H9 (cell line): ENCODE measurements at regions not wholly inside any gene's neighbourhood (a gene's known extent, or its start where the extent isn't known, plus 50 kb on each side); places are given as distances from the start of the nearest gene placed in this dataset.

Source experiments
- DNase-seq: peaks from one replicate; pipeline ENCODE4 v3.0.0-alpha.2; 2017
- H2AFZ ChIP-seq: one replicate; pipeline ENCODE4 v1.6.1; 2013; ENCODE audit warnings: mild to moderate bottlenecking, low read length, control low read depth, moderate library complexity
- H2AK5ac ChIP-seq: 2 replicates; pipeline ENCODE4 v1.6.1; 2013; ENCODE audit warnings: low read length, control low read depth, mixed read lengths; ENCODE audit not compliant: insufficient read length
- H2BK120ac ChIP-seq: one replicate; pipeline ENCODE4 v1.6.1; 2013; ENCODE audit warnings: low read depth, mild to moderate bottlenecking, low read length, control low read depth, inconsistent platforms; ENCODE audit not compliant: poor library complexity, severe bottlenecking
- H2BK12ac ChIP-seq: 2 replicates; pipeline ENCODE4 v1.6.1; 2013; ENCODE audit warnings: low read length, control low read depth, mixed read lengths, low read depth; ENCODE audit not compliant: insufficient read length
- H2BK15ac ChIP-seq: 2 replicates; pipeline ENCODE4 v1.6.1; 2013; ENCODE audit warnings: low read depth, low read length, control low read depth
- H2BK20ac ChIP-seq: one replicate; pipeline ENCODE4 v1.6.1; 2013; ENCODE audit warnings: low read depth, mild to moderate bottlenecking, low read length, control low read depth, inconsistent platforms; ENCODE audit not compliant: poor library complexity, severe bottlenecking
- H2BK5ac ChIP-seq: 2 replicates; pipeline ENCODE4 v1.6.1; 2013; ENCODE audit warnings: low read length, control low read depth, mixed read lengths; ENCODE audit not compliant: insufficient read length
- H3K14ac ChIP-seq: 2 replicates; pipeline ENCODE4 v1.6.1; 2013; ENCODE audit warnings: low read length, control low read depth; ENCODE audit not compliant: insufficient read depth
- H3K18ac ChIP-seq: 2 replicates; pipeline ENCODE4 v1.6.1; 2013; ENCODE audit warnings: low read depth, mild to moderate bottlenecking, mixed read lengths, low read length, control low read depth; ENCODE audit not compliant: insufficient read length
- H3K23ac ChIP-seq: 2 replicates; pipeline ENCODE4 v1.6.1; 2013; ENCODE audit warnings: low read length, control low read depth, mixed read lengths, low read depth; ENCODE audit not compliant: insufficient read length
- H3K23me2 ChIP-seq: 2 replicates; pipeline ENCODE4 v1.6.1; 2013; ENCODE audit warnings: low read depth, mild to moderate bottlenecking, mixed read lengths, low read length, control low read depth; ENCODE audit not compliant: insufficient read length, poor library complexity, severe bottlenecking
- H3K27ac ChIP-seq: 2 replicates; pipeline ENCODE4 v1.5.1; 2013; ENCODE audit warnings: low read length, control low read depth, mixed read lengths, low read depth; ENCODE audit not compliant: insufficient read length
- H3K27me3 ChIP-seq: 2 replicates; pipeline ENCODE4 v1.6.1; 2013; ENCODE audit warnings: low read length, control low read depth, inconsistent platforms; ENCODE audit not compliant: insufficient read depth
- H3K4ac ChIP-seq: 2 replicates; pipeline ENCODE4 v1.6.1; 2013; ENCODE audit warnings: low read depth, mild to moderate bottlenecking, control low read depth, inconsistent platforms, low read length, moderate library complexity
- H3K4me1 ChIP-seq: 2 replicates; pipeline ENCODE4 v1.6.1; 2013; ENCODE audit warnings: low read length, control low read depth, inconsistent platforms; ENCODE audit not compliant: insufficient read depth
- H3K4me2 ChIP-seq: 2 replicates; pipeline ENCODE4 v1.6.1; 2013; ENCODE audit warnings: low read length, control low read depth, mixed read lengths; ENCODE audit not compliant: insufficient read length, insufficient read depth
- H3K56ac ChIP-seq: 2 replicates; pipeline ENCODE4 v1.6.1; 2013; ENCODE audit warnings: low read depth, mild to moderate bottlenecking, mixed read lengths, low read length, control low read depth; ENCODE audit not compliant: insufficient read length
- H3K79me1 ChIP-seq: 2 replicates; pipeline ENCODE4 v1.6.1; 2013; ENCODE audit warnings: low read depth, mild to moderate bottlenecking, moderate library complexity, low read length, control low read depth, inconsistent platforms; ENCODE audit not compliant: insufficient read depth, poor library complexity, severe bottlenecking
- H3K79me2 ChIP-seq: 2 replicates; pipeline ENCODE4 v1.6.1; 2013; ENCODE audit warnings: low read length, control low read depth, inconsistent platforms; ENCODE audit not compliant: insufficient read depth
- H3K9ac ChIP-seq: 2 replicates; pipeline ENCODE4 v1.6.1; 2013; ENCODE audit warnings: low read length, control low read depth, mixed read lengths; ENCODE audit not compliant: insufficient read length; ENCODE audit errors: extremely low read depth
- H3K9me3 ChIP-seq: one replicate; pipeline ENCODE4 v1.6.1; 2013; ENCODE audit warnings: low read depth, low read length, inconsistent platforms; ENCODE audit not compliant: control insufficient read depth
- H3T11ph ChIP-seq: one replicate; pipeline ENCODE4 v1.6.1; 2013; ENCODE audit warnings: mild to moderate bottlenecking, low read length, control low read depth, inconsistent platforms
- H4K20me1 ChIP-seq: one replicate; pipeline ENCODE4 v1.6.1; 2013; ENCODE audit not compliant: control insufficient read depth, insufficient read length, insufficient read depth
- H4K5ac ChIP-seq: 2 replicates; pipeline ENCODE4 v1.6.1; 2013; ENCODE audit warnings: low read depth, mild to moderate bottlenecking, mixed read lengths, low read length, control low read depth; ENCODE audit not compliant: insufficient read length
- H4K8ac ChIP-seq: replicated peaks from 2 replicates; pipeline ENCODE4 v1.6.1; 2013; ENCODE audit warnings: low read length, control low read depth, mixed read lengths, low read depth; ENCODE audit not compliant: insufficient read length
- H4K91ac ChIP-seq: 2 replicates; pipeline ENCODE4 v1.6.1; 2013; ENCODE audit warnings: low read depth, mild to moderate bottlenecking, moderate library complexity, mixed read lengths, low read length, control low read depth; ENCODE audit not compliant: insufficient read length
- H3K27ac Mint-ChIP-seq, 3 experiments: 2 replicates in 2 of 3; 3 replicates in 1 of 3; pipeline ENCODE4 v1.8.0; 2020 to 2021; ENCODE audit warnings: mixed read lengths in 3 of 3, mild to moderate bottlenecking in 1 of 3, moderate library complexity in 1 of 3
- H3K27me3 Mint-ChIP-seq: 2 replicates; pipeline ENCODE4 v1.8.0; 2021; ENCODE audit warnings: low read depth, mild to moderate bottlenecking, moderate library complexity, mixed read lengths
- H3K36me3 Mint-ChIP-seq, 3 experiments: 2 replicates in 2 of 3; 3 replicates in 1 of 3; pipeline ENCODE4 v1.8.0; 2020 to 2021; ENCODE audit warnings: low read depth in 3 of 3, mixed read lengths in 3 of 3; ENCODE audit not compliant: insufficient read depth in 1 of 3
- H3K4me1 Mint-ChIP-seq, 2 experiments: 2 replicates each; pipeline ENCODE4 v1.8.0; 2020; ENCODE audit warnings: mixed read lengths in 2 of 2
- H3K4me3 Mint-ChIP-seq, 2 experiments: 2 replicates in 1 of 2; 3 replicates in 1 of 2; pipeline ENCODE4 v1.8.0; 2020 to 2021; ENCODE audit warnings: mild to moderate bottlenecking in 2 of 2, mixed read lengths in 2 of 2, moderate library complexity in 1 of 2
- H3K9me3 Mint-ChIP-seq, 2 experiments: 2 replicates in 1 of 2; 3 replicates in 1 of 2; pipeline ENCODE4 v1.8.0; 2020; ENCODE audit warnings: mild to moderate bottlenecking in 2 of 2, mixed read lengths in 2 of 2, moderate library complexity in 1 of 2
- CTCF ChIP-seq: fragments of 200-600 bp; sonication (generic); conservative IDR thresholded peaks from 3 replicates; pipeline ENCODE4 v1.8.0; 2021; ENCODE audit warnings: antibody characterized with exemption, mild to moderate bottlenecking
- WGBS: extraction: QIAGEN DNeasy Blood & Tissue Kit; methylation state at CpG from one replicate; pipeline ENCODE4 v1.1.7; 2013; ENCODE audit warnings: missing lambda C conversion rate, low lambda C conversion rate, mixed read lengths; ENCODE audit not compliant: insufficient read length; ENCODE audit errors: extremely low coverage; 5-methylcytosine and 5-hydroxymethylcytosine counted together

DNA sequence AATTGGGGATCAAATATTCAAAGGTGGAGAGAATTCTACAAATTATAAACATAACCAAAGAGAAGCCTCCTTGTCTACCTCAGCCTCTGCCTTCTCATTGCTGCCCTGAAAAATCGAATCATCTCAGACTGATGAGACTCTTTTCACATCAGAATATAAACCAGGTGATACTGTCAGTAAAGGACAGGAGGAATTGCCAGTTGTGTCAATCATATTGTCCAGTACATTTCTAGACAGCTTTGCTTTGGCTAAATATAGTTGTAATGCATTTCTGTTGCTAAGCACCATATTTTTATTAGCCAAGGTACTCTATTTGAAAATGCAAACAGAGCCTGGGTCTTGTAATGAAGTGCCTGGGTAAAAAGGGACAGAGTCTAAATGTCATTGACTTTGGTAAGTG, 92.6 kb upstream of the TLK1 start:
- peaks cover 0 to 9% (median 2%) of the 10 kb centered on the region in 3 experiments; a peak in 5 of 7 replicates for H3K36me3 Mint-ChIP-seq
- H3K9me3 Mint-ChIP-seq: peaks cover 0 to 4% of the 10 kb centered on the region in 2 experiments; a peak in 1 of 5 replicates
- H3K56ac ChIP-seq: no peak overlapping the region
- H3K79me2 ChIP-seq: no peaks in the 10 kb centered on the region
- H2BK5ac ChIP-seq: no peak overlapping the region
- no peak overlapping the region for H2BK15ac ChIP-seq
- H3K4me1 Mint-ChIP-seq: peaks cover 4 to 8% of the 10 kb centered on the region in 2 experiments
- H3K27ac Mint-ChIP-seq: peak overlapping the region in 1 of 3 experiments; percentile 68; a peak in 2 of 7 replicates
- no peak overlapping the region for H3K23ac ChIP-seq
- H2AK5ac ChIP-seq: no peak overlapping the region
- H3K27me3 Mint-ChIP-seq: no peaks in the 10 kb centered on the region
- no peaks in the 10 kb centered on the region for H3K79me1 ChIP-seq
- H4K20me1 ChIP-seq: no peaks in the 10 kb centered on the region
- H4K91ac ChIP-seq: no peak overlapping the region
- H2BK12ac ChIP-seq: no peak overlapping the region
- no peak overlapping the region for H2BK120ac ChIP-seq
- no peak overlapping the region for H3K9ac ChIP-seq
- H3K23me2 ChIP-seq: no peaks in the 10 kb centered on the region
- no peak overlapping the region for H2AFZ ChIP-seq
- H2BK20ac ChIP-seq: no peak overlapping the region
- H3T11ph ChIP-seq: no peak overlapping the region
- no peak overlapping the region for H3K14ac ChIP-seq
- TF ChIP-seq CTCF: no peak
- H3K18ac ChIP-seq: no peak overlapping the region
- H4K5ac ChIP-seq: no peak overlapping the region
- no peak overlapping the region for H3K4me3 Mint-ChIP-seq
- no peak overlapping the region for H3K4me2 ChIP-seq
- no peak overlapping the region for H3K4ac ChIP-seq
- no peak for DNase-seq
- no peaks in the 10 kb centered on the region for H3K27me3 ChIP-seq
- H3K4me1 ChIP-seq: no peaks in the 10 kb centered on the region
- no peak overlapping the region for H4K8ac ChIP-seq
- H3K27ac ChIP-seq: no peak overlapping the region
- no CpG with 5 or more reads among the region's 1 CpG for WGBS
- no peaks in the 10 kb centered on the region for H3K9me3 ChIP-seq
